GM12878 (cell line): ENCODE measurements at regions not wholly inside any gene's neighbourhood (a gene's known extent, or its start where the extent isn't known, plus 50 kb on each side); places are given as distances from the start of the nearest gene placed in this dataset.

Experiments
- ATAC-seq: fragments of 200-7000 bp; cut with Tn5 transposase; 3 replicates; pipeline ENCODE4 v1.9.1; 2020; ENCODE audit warnings: mild to moderate bottlenecking, moderate library complexity
- BruUV-seq: library from RNA; stranded (reverse); fragments of 400-500 nt; replicated peaks from 2 replicates; lab custom pipeline; 2021; lab: Mats Ljungman, UMichigan
- CTCF ChIA-PET: fragments of 300-600 bp; sonication (Branson Sonifier 250); formaldehyde crosslinking; extraction: SDS; loops from one replicate; lab custom pipeline; 2021; ENCODE audit warnings: inconsistent platforms; lab: Yijun Ruan, JAX
- POLR2A ChIA-PET: fragments of 350-600 bp; formaldehyde crosslinking; extraction: SDS; loops from one replicate; lab custom pipeline; 2021; ENCODE audit warnings: inconsistent platforms; lab: Charles Lee
- RAD21 ChIA-PET: fragments of 300-600 bp; sonication (Branson Sonifier 250); formaldehyde crosslinking; loops from one replicate; lab custom pipeline; 2023; ENCODE audit warnings: antibody characterized with exemption; ENCODE audit not compliant: unreplicated experiment; lab: Charles Lee
- SMC1A ChIA-PET: fragments of 300-600 bp; sonication (Branson Sonifier 250); formaldehyde crosslinking; loops from one replicate; lab custom pipeline; 2023; ENCODE audit not compliant: unreplicated experiment, uncharacterized antibody; lab: Charles Lee
- DNase-seq: peaks from one replicate; pipeline ENCODE4 v3.0.0-alpha.2; 2011; ENCODE audit warnings: low read depth, low spot score
- FAIRE-seq: peaks from 3 replicates; lab custom pipeline; 2011; peaks lifted over from hg19 to GRCh38; lab: Jason Lieb, UNC
- H2AFZ ChIP-seq: 2 replicates; pipeline ENCODE4 v1.6.0; 2011; ENCODE audit warnings: low read depth, low read length, control low read depth; ENCODE audit not compliant: control insufficient read depth
- H3K27ac ChIP-seq: 2 replicates; pipeline ENCODE4 v1.5.1; 2011; ENCODE audit warnings: control low read depth; ENCODE audit not compliant: control insufficient read depth, insufficient read depth
- H3K27me3 ChIP-seq, 2 experiments: replicated peaks in 1 of 2; 2 replicates each; pipeline versions ENCODE4 v1.6.0 to v1.6.1; 2011; ENCODE audit warnings: low read length in 1 of 2; ENCODE audit not compliant: control insufficient read depth in 2 of 2, insufficient read depth in 2 of 2
- H3K36me3 ChIP-seq, 2 experiments: 2 replicates each; pipeline ENCODE4 v1.5.1; 2011; ENCODE audit warnings: low read length in 1 of 2; ENCODE audit not compliant: control insufficient read depth in 2 of 2, insufficient read depth in 2 of 2
- H3K4me1 ChIP-seq: 2 replicates; pipeline ENCODE4 v1.6.1; 2011; ENCODE audit warnings: mild to moderate bottlenecking, low read length, moderate library complexity, mixed read lengths; ENCODE audit not compliant: control insufficient read depth, insufficient read depth
- H3K4me2 ChIP-seq: 2 replicates; pipeline ENCODE4 v1.6.0; 2011; ENCODE audit warnings: control low read depth; ENCODE audit not compliant: control insufficient read depth, insufficient read depth
- H3K4me3 ChIP-seq: fragments of 200-600 bp; sonication (generic); 2 replicates; pipeline ENCODE4 v1.5.1; 2016
- H3K79me2 ChIP-seq: 2 replicates; pipeline ENCODE4 v1.6.0; 2011; ENCODE audit warnings: low read length; ENCODE audit not compliant: control insufficient read depth, insufficient read depth
- H3K9ac ChIP-seq: 2 replicates; pipeline ENCODE4 v1.8.0; 2011; ENCODE audit warnings: low read length, control low read depth, mixed read lengths; ENCODE audit not compliant: control insufficient read depth, insufficient read depth
- H3K9me3 ChIP-seq: replicated peaks from 3 replicates; pipeline ENCODE4 v1.5.1; 2011; ENCODE audit warnings: mild to moderate bottlenecking, low read length; ENCODE audit not compliant: control insufficient read depth, insufficient read depth
- H4K20me1 ChIP-seq: 2 replicates; pipeline ENCODE4 v1.6.0; 2011; ENCODE audit not compliant: control insufficient read depth, insufficient read depth
- BCLAF1 ChIP-seq: fragments of 450-650 bp; IDR thresholded peaks from 2 replicates; pipeline ENCODE4 v1.6.1; 2017; ENCODE audit warnings: antibody characterized with exemption, mild to moderate bottlenecking, moderate library complexity
- E2F4 ChIP-seq: IDR thresholded peaks from 2 replicates; pipeline ENCODE4 v1.6.1; 2012; ENCODE audit warnings: low read depth, low read length, improper control_type of control experiment
- FOXK2 ChIP-seq: fragments of 450-650 bp; IDR thresholded peaks from 2 replicates; pipeline ENCODE4 v1.6.1; 2017; ENCODE audit warnings: mild to moderate bottlenecking, moderate library complexity
- HCFC1 ChIP-seq: fragments of 150-350 bp; IDR thresholded peaks from 2 replicates; pipeline ENCODE4 v1.6.1; 2014; ENCODE audit warnings: low read length
- IRF3 ChIP-seq: fragments of 450-650 bp; IDR thresholded peaks from 2 replicates; pipeline ENCODE4 v1.6.1; 2014; ENCODE audit warnings: mild to moderate bottlenecking
- MYC ChIP-seq: IDR thresholded peaks from 2 replicates; pipeline ENCODE4 v1.6.1; 2011; ENCODE audit warnings: mild to moderate bottlenecking, low read length, moderate library complexity, inconsistent platforms; ENCODE audit not compliant: insufficient read depth, insufficient replicate concordance, insufficient read length, severe bottlenecking
- NFXL1 ChIP-seq: fragments of 450-650 bp; IDR thresholded peaks from 2 replicates; pipeline ENCODE4 v1.6.1; 2017; ENCODE audit warnings: antibody characterized with exemption, mild to moderate bottlenecking, borderline replicate concordance
- PKNOX1 ChIP-seq: fragments of 450-650 bp; IDR thresholded peaks from 2 replicates; pipeline ENCODE4 v1.6.1; 2016; ENCODE audit warnings: mild to moderate bottlenecking
- STAT3 ChIP-seq: IDR thresholded peaks from 2 replicates; pipeline ENCODE4 v1.6.1; 2011; ENCODE audit warnings: low read depth, low read length, improper control_type of control experiment
- ZNF384 ChIP-seq: IDR thresholded peaks from 2 replicates; pipeline ENCODE4 v1.6.1; 2012; ENCODE audit warnings: low read depth, mild to moderate bottlenecking, low read length, improper control_type of control experiment, borderline replicate concordance
- ZNF622 ChIP-seq: fragments of 450-650 bp; IDR thresholded peaks from 2 replicates; pipeline ENCODE4 v1.6.1; 2017; ENCODE audit warnings: mild to moderate bottlenecking, inconsistent platforms
- WGBS: methylation state at CpG from one replicate; pipeline ENCODE4 v1.1.6; 2016; ENCODE audit warnings: low lambda C conversion rate; ENCODE audit not compliant: insufficient replicate concordance, insufficient coverage; ENCODE audit errors: missing lambda C conversion rate; 5-methylcytosine and 5-hydroxymethylcytosine counted together
- in situ Hi-C: fragments of 300-500 bp; cut with MboI; formaldehyde crosslinking; loops from 9 replicates; pipeline ENCODE4 v1.14.3; 2018; ENCODE audit warnings: mixed read lengths
- intact Hi-C: fragments of 100-400 bp; cut with micrococcal nuclease; formaldehyde crosslinking; loops from one replicate; pipeline ENCODE4 v1.14.2; 2022; ENCODE audit not compliant: unreplicated experiment

- Histone ChIP-seq H3K36me3 (no peaks in the 10 kb centered on the region), H3K27me3 (no peaks in the 10 kb centered on the region; a peak in 1 of 4 replicates), H3K9me3 (no peaks in the 10 kb centered on the region), H3K9ac (no peak overlapping the region), H2AFZ (no peak overlapping the region), H3K4me1 (no peaks in the 10 kb centered on the region), H3K4me3 (no peak overlapping the region), H3K4me2 (no peak overlapping the region), H3K79me2 (no peaks in the 10 kb centered on the region), H4K20me1 (no peaks in the 10 kb centered on the region), H3K27ac (no peak overlapping the region)
- ChIA-PET POLR2A (no interaction called here), RAD21 (no interaction called here), SMC1A (no interaction called here), CTCF (no interaction called here)
- DNase-seq (no peak), ATAC-seq (no peak), FAIRE-seq (no peak)
- no peak for TF ChIP-seq ZNF622
- no peak for TF ChIP-seq NFXL1
- TF ChIP-seq ZNF384: no peak
- TF ChIP-seq FOXK2: no peak
- TF ChIP-seq MYC: no peak
- no peak for TF ChIP-seq BCLAF1
- no peak for TF ChIP-seq E2F4
- no peak for TF ChIP-seq STAT3
- no peak for TF ChIP-seq PKNOX1
- TF ChIP-seq IRF3: no peak
- no peak for TF ChIP-seq HCFC1
- intact Hi-C loops: no loop called here
- no TSS peak for BruUV-seq
- WGBS: 51% methylated on average over 7 of the region's 7 CpGs
- in situ Hi-C loops: no loop called here
Measured at GRCh38 chr5:71961786-71962185, 145.5 kb upstream of the MAP1B start.
